LNCaP clone FGC (cell line): ENCODE measurements at regions not wholly inside any gene's neighbourhood (a gene's known extent, or its start where the extent isn't known, plus 50 kb on each side); places are given as distances from the start of the nearest gene placed in this dataset.

ENCODE experiments used
- DNase-seq: peaks from one replicate; pipeline ENCODE4 v3.0.0-alpha.2; 2011; ENCODE audit warnings: low read depth
- H3K4me3 ChIP-seq: 2 replicates; pipeline ENCODE4 v1.5.1; 2011; ENCODE audit warnings: mild to moderate bottlenecking, low read depth, low read length, control low read depth
- CTCF ChIP-seq: IDR thresholded peaks from 2 replicates; pipeline ENCODE4 v1.5.1; 2012; ENCODE audit warnings: mild to moderate bottlenecking; ENCODE audit not compliant: control insufficient read depth, insufficient read depth; ENCODE audit errors: extremely low read depth

GRCh38 chr5:124550731-124551130, 195.7 kb downstream of the ZNF608 start:
- TF ChIP-seq CTCF = no peak
- no peak for DNase-seq
- no peak overlapping the region for H3K4me3 ChIP-seq

GRCh38 chr5:124549891-124550436, 196.5 kb downstream of the ZNF608 start:
- H3K4me3 ChIP-seq = no peak overlapping the region
- no peak for DNase-seq

GRCh38 chr5:124546643-124547042, 199.8 kb downstream of the ZNF608 start:
- no peak overlapping the region for H3K4me3 ChIP-seq
- TF ChIP-seq CTCF = no peak
- DNase-seq = no peak

More at GRCh38 chr5:124549891-124550436, 196.5 kb downstream of the ZNF608 start:
- TF ChIP-seq CTCF = no peak

GRCh38 chr5:124544366-124545055, 201.9 kb downstream of the ZNF608 start:
- TF ChIP-seq CTCF = no peak
- no peak overlapping the region for H3K4me3 ChIP-seq
- DNase-seq = no peak

- H3K4me3 ChIP-seq = no peak overlapping the region
- no peak for TF ChIP-seq CTCF
Observed at GRCh38 chr5:124538931-124539330, 207.5 kb downstream of the ZNF608 start.

GRCh38 chr5:124538191-124538590, 208.2 kb downstream of the ZNF608 start:
- H3K4me3 ChIP-seq = no peak overlapping the region
- DNase-seq = no peak
- no peak for TF ChIP-seq CTCF

More at GRCh38 chr5:124538931-124539330, 207.5 kb downstream of the ZNF608 start:
- no peak for DNase-seq

- TF ChIP-seq CTCF = no peak
- H3K4me3 ChIP-seq = no peak overlapping the region
- no peak for DNase-seq
Observed at GRCh38 chr5:124537522-124537921, 208.9 kb downstream of the ZNF608 start.
